ENCODE measurements at regions not wholly inside any gene's neighbourhood (a gene's known extent, or its start where the extent isn't known, plus 50 kb on each side); places are given as distances from the start of the nearest gene placed in this dataset.

DNA sequence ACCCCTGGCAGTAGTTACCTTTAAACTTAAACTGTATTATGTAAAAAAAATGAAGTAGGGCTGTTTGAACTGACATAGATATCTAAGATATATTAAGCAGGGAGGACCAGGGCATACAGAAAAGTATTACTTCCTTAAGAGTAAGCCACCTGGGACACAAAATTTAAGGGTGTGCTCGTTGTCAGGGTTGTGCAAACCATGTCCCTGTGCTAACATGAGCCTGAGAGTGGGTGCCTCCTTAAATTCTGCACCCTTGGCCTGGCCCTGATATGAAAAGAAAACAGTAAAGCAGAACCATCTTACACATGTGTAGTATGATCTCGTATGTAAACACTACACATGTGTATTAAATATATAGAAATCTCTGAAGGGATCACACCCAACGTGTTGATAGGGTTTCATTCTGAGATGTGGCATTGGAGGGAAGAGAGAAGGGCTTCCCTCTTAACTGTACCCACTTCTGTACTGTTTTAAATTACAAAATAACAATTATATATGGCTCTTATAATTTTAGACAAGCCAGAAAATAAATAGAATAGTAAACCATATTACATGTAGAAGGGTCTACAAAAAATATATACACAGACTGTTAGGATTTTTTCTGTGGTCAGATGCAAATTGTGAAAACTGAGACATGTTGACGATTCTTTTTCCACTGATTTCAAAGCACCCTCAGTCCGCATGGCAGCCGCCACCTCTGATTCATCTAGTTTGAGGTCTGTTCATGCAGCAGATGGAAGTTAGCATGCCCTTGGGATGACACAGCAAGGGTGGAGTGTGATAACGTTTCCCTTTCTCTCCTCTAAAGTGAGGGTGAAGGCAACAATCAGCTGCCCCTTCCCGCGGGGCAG lies 400.8 kb upstream of the PROK2 start:
- Histone ChIP-seq H3K27me3 (ENCODE audit: control insufficient read depth in 2 of 2, insufficient read depth in 2 of 2, low read length in 2 of 2) (peaks cover 0 to 2% of the 10 kb centered on the region in 2 experiments), H3K4me2 (ENCODE audit: insufficient read depth, low read length) (peak overlapping the region; percentile 56), H3K27ac (ENCODE audit: insufficient read depth, low read depth, low read length) (no peak overlapping the region), H3K9me3 (replicated peaks; ENCODE audit: control insufficient read depth, insufficient read depth, low read length) (no peaks in the 10 kb centered on the region), H4K20me1 (replicated peaks; ENCODE audit: control insufficient read depth, extremely low read depth, insufficient read depth, low read length) (no peaks in the 10 kb centered on the region), H3K79me2 (ENCODE audit: control insufficient read depth, insufficient read depth, low read length) (no peaks in the 10 kb centered on the region), H2AFZ (ENCODE audit: low read depth, low read length) (peak overlapping the region; percentile 55), H3K9me1 (replicated peaks; ENCODE audit: control insufficient read depth, extremely low read depth, insufficient read depth, low read length) (no peaks in the 10 kb centered on the region), H3K9ac (replicated peaks; ENCODE audit: extremely low read depth, insufficient read depth, low read length) (no peak overlapping the region), H3K36me3 (ENCODE audit: control insufficient read depth in 2 of 2, extremely low read depth in 1 of 2, insufficient read depth in 2 of 2, low read length in 2 of 2) (no peaks in the 10 kb centered on the region), H3K4me1 (ENCODE audit: control insufficient read depth, extremely low read depth, insufficient read depth, low read length) (peaks cover 14% of the 10 kb centered on the region), H3K4me3 (replicated peaks in 1 of 3; ENCODE audit: insufficient read depth in 1 of 3, low read depth in 1 of 3, low read length in 3 of 3) (no peak overlapping the region)
- TF ChIP-seq EZH2 (IDR thresholded peaks at IDR 0.05; ENCODE audit: borderline replicate concordance, low read depth, low read length, severe bottlenecking), result no peak
- peak; percentile 34 for TF ChIP-seq FOS (IDR thresholded peaks at IDR 0.05; ENCODE audit: borderline replicate concordance, insufficient read depth, low read length)
- dilution Hi-C loops (cut with MboI; ENCODE audit: extremely low pct_ligation_motif_present, low sequenced_read_pairs) (no loop called here), intact Hi-C loops (cut with micrococcal nuclease) (loop anchor here (10.0 kb wide), 1 partner anchor 259 kb away; the partner anchor contains the start of gene RYBP)
- no peak for FAIRE-seq
- ChIA-PET POLR2A (no interaction called here), CTCF (no interaction called here)
- no TSS peak for BruUV-seq (replicated peaks)
- peak; percentile 64 for DNase-seq (ENCODE audit: low read depth, low spot score)

- Histone ChIP-seq H3K4me3 (replicated peaks in 1 of 3; ENCODE audit: insufficient read depth in 1 of 3, low read depth in 1 of 3, low read length in 3 of 3) (no peak overlapping the region), H4K20me1 (replicated peaks; ENCODE audit: control insufficient read depth, extremely low read depth, insufficient read depth, low read length) (no peaks in the 10 kb centered on the region), H2AFZ (ENCODE audit: low read depth, low read length) (no peak overlapping the region), H3K9ac (replicated peaks; ENCODE audit: extremely low read depth, insufficient read depth, low read length) (no peak overlapping the region), H3K4me2 (ENCODE audit: insufficient read depth, low read length) (no peak overlapping the region), H3K9me3 (replicated peaks; ENCODE audit: control insufficient read depth, insufficient read depth, low read length) (no peaks in the 10 kb centered on the region), H3K27ac (ENCODE audit: insufficient read depth, low read depth, low read length) (no peak overlapping the region), H3K9me1 (replicated peaks; ENCODE audit: control insufficient read depth, extremely low read depth, insufficient read depth, low read length) (no peaks in the 10 kb centered on the region), H3K79me2 (ENCODE audit: control insufficient read depth, insufficient read depth, low read length) (no peaks in the 10 kb centered on the region), H3K36me3 (ENCODE audit: control insufficient read depth in 2 of 2, extremely low read depth in 1 of 2, insufficient read depth in 2 of 2, low read length in 2 of 2) (no peaks in the 10 kb centered on the region), H3K27me3 (ENCODE audit: control insufficient read depth in 2 of 2, insufficient read depth in 2 of 2, low read length in 2 of 2) (peaks cover 0 to 4% of the 10 kb centered on the region in 2 experiments), H3K4me1 (ENCODE audit: control insufficient read depth, extremely low read depth, insufficient read depth, low read length) (peaks cover 14% of the 10 kb centered on the region)
- intact Hi-C loops (cut with micrococcal nuclease), result loop anchor here (10.0 kb wide), 1 partner anchor 261 kb away; the partner anchor contains the start of gene RYBP
- ChIA-PET CTCF (no interaction called here), POLR2A (no interaction called here)
- BruUV-seq (replicated peaks), result no TSS peak
- dilution Hi-C loops (cut with MboI; ENCODE audit: extremely low pct_ligation_motif_present, low sequenced_read_pairs), result no loop called here
- TF ChIP-seq FOS (IDR thresholded peaks at IDR 0.05; ENCODE audit: borderline replicate concordance, insufficient read depth, low read length) (no peak), POLR2AphosphoS5 (IDR thresholded peaks at IDR 0.05; ENCODE audit: insufficient read depth, low read depth, low read length) (no peak)
- no peak for DNase-seq (ENCODE audit: low read depth, low spot score)
- no peak for FAIRE-seq
Measured at GRCh38 chr3:72183489-72183888, 398.5 kb upstream of the PROK2 start.

Measured in endothelial cell of umbilical vein (primary cell).